ENCODE measurements at regions not wholly inside any gene's neighbourhood (a gene's known extent, or its start where the extent isn't known, plus 50 kb on each side); places are given as distances from the start of the nearest gene placed in this dataset.
"Not testable (repeated sequence)": the region's sequence is repeated elsewhere in the genome, so short reads cannot be mapped to it uniquely, and the experiment has no call there.

DNA sequence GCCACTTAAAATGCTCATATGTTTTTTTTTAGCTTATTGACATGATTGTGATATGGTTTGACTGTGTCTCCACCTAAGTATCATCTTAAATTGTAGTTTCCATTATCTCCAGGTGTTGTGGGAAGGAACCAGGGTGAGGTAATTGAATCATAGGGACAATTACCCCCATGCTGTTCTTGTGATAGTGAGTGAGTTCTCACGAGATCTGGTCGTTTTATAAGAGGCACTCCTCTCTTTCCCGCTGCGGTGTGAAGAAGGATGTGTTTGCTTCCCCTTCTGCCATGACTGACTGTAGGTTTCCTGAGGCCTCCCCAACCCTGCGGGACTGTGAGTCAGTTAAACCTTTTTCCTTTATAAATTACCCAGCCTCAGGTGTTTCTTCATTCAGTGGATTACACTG lies 80.5 kb upstream of the ETV1 start:
- no peaks in the 10 kb centered on the region for H3K36me3 ChIP-seq (ENCODE audit: low read depth, low read length)
- no peaks in the 10 kb centered on the region for H3K9me3 ChIP-seq (ENCODE audit: low read length)
- no peaks in the 10 kb centered on the region for H3K79me2 ChIP-seq (ENCODE audit: low read length)
- no peak overlapping the region for H2AFZ ChIP-seq (ENCODE audit: low read length)
- BruUV-seq (replicated peaks): no TSS peak
- H3K27ac ChIP-seq (ENCODE audit: low read length): no peak overlapping the region
- DNase-seq (no peak), ATAC-seq (no peak)
- no peak overlapping the region for H3K9ac ChIP-seq (ENCODE audit: low read length)
- ChIA-PET CTCF (no interaction called here), POLR2A (ENCODE audit: unreplicated experiment) (no interaction called here)
- H3K4me1 ChIP-seq (ENCODE audit: insufficient read depth, low read length): no peaks in the 10 kb centered on the region
- H3K9me2 ChIP-seq (replicated peaks; ENCODE audit: low read length): no peaks in the 10 kb centered on the region
- H3K27me3 ChIP-seq (ENCODE audit: low read length): no peaks in the 10 kb centered on the region
- intact Hi-C loops (cut with micrococcal nuclease): no loop called here
- no peak overlapping the region for H3K4me2 ChIP-seq (ENCODE audit: low read length)
- H3K4me3 ChIP-seq (ENCODE audit: low read length): no peak overlapping the region
- H4K20me1 ChIP-seq (ENCODE audit: low read length): no peaks in the 10 kb centered on the region
- TF ChIP-seq EZH2phosphoT487 (IDR thresholded peaks at IDR 0.05; ENCODE audit: borderline replicate concordance, low read length) (no peak), EZH2 (IDR thresholded peaks at IDR 0.05; ENCODE audit: low read length, unreplicated experiment) (no peak)
- TF ChIP-seq, protein P1, sequence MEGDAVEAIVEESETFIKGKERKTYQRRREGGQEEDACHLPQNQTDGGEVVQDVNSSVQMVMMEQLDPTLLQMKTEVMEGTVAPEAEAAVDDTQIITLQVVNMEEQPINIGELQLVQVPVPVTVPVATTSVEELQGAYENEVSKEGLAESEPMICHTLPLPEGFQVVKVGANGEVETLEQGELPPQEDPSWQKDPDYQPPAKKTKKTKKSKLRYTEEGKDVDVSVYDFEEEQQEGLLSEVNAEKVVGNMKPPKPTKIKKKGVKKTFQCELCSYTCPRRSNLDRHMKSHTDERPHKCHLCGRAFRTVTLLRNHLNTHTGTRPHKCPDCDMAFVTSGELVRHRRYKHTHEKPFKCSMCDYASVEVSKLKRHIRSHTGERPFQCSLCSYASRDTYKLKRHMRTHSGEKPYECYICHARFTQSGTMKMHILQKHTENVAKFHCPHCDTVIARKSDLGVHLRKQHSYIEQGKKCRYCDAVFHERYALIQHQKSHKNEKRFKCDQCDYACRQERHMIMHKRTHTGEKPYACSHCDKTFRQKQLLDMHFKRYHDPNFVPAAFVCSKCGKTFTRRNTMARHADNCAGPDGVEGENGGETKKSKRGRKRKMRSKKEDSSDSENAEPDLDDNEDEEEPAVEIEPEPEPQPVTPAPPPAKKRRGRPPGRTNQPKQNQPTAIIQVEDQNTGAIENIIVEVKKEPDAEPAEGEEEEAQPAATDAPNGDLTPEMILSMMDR (conservative IDR thresholded peaks at IDR 0.05; ENCODE audit: low read depth, low read length): no peak
- H3F3A ChIP-seq (ENCODE audit: low read length, unreplicated experiment): no peaks in the 10 kb centered on the region

DNA sequence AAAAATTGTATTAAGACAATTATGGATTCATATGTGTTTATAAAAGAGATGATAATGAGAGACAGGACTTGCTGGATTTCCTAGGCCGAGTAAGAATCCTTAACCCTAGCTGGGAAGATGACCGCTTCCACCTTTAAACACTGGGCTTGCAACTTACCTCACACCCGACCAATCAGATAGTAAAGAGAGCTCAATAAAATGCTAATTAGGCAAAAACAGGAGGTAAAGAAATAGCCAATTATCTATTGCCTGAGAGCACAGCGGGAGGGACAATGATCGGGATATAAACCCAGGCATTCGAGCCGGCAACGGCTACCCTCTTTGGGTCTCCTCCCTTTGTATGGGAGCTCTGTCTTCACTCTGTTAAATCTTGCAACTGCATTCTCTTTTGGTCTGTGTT lies 77.3 kb upstream of the ETV1 start:
- H4K20me1 ChIP-seq (ENCODE audit: low read length); H3K79me2 ChIP-seq (ENCODE audit: low read length); BruUV-seq (replicated peaks); H3K36me3 ChIP-seq (ENCODE audit: low read depth, low read length); H2AFZ ChIP-seq (ENCODE audit: low read length); H3K9me3 ChIP-seq (ENCODE audit: low read length); H3K4me3 ChIP-seq (ENCODE audit: low read length); CTCF ChIA-PET; POLR2A ChIA-PET (ENCODE audit: unreplicated experiment); H3F3A ChIP-seq (ENCODE audit: low read length, unreplicated experiment); intact Hi-C loops (cut with micrococcal nuclease); H3K4me2 ChIP-seq (ENCODE audit: low read length); H3K27me3 ChIP-seq (ENCODE audit: low read length); H3K4me1 ChIP-seq (ENCODE audit: insufficient read depth, low read length); H3K9me2 ChIP-seq (replicated peaks; ENCODE audit: low read length); H3K9ac ChIP-seq (ENCODE audit: low read length); H3K27ac ChIP-seq (ENCODE audit: low read length); DNase-seq; ATAC-seq: not testable (repeated sequence)

GRCh38 chr7:14065286-14065685 lies 75.8 kb upstream of the ETV1 start:
- Histone ChIP-seq H3K4me3 (ENCODE audit: low read length) (no peak overlapping the region), H3K4me2 (ENCODE audit: low read length) (no peak overlapping the region), H3K79me2 (ENCODE audit: low read length) (no peaks in the 10 kb centered on the region), H3K4me1 (ENCODE audit: insufficient read depth, low read length) (no peaks in the 10 kb centered on the region), H3K9me3 (ENCODE audit: low read length) (no peaks in the 10 kb centered on the region), H3K27ac (ENCODE audit: low read length) (no peak overlapping the region), H3F3A (ENCODE audit: low read length, unreplicated experiment) (no peaks in the 10 kb centered on the region), H3K9me2 (replicated peaks; ENCODE audit: low read length) (0 out of 2 replicates have a peak, but pooled peaks cover 2% of the 10 kb centered on the region), H2AFZ (ENCODE audit: low read length) (no peak overlapping the region), H3K9ac (ENCODE audit: low read length) (no peak overlapping the region), H3K27me3 (ENCODE audit: low read length) (no peaks in the 10 kb centered on the region), H3K36me3 (ENCODE audit: low read depth, low read length) (no peaks in the 10 kb centered on the region), H4K20me1 (ENCODE audit: low read length) (no peaks in the 10 kb centered on the region)
- POLR2A ChIA-PET (ENCODE audit: unreplicated experiment): no interaction called here
- DNase-seq (no peak), ATAC-seq (no peak)
- TF ChIP-seq EZH2phosphoT487 (IDR thresholded peaks at IDR 0.05; ENCODE audit: borderline replicate concordance, low read length): no peak
- TF ChIP-seq EZH2 (IDR thresholded peaks at IDR 0.05; ENCODE audit: low read length, unreplicated experiment): no peak
- TF ChIP-seq, protein P1 (conservative IDR thresholded peaks at IDR 0.05; ENCODE audit: low read depth, low read length): no peak
- BruUV-seq (replicated peaks): no TSS peak
- CTCF ChIA-PET: no interaction called here
- intact Hi-C loops (cut with micrococcal nuclease): no loop called here
